ENCODE measurements at regions not wholly inside any gene's neighbourhood (a gene's known extent, or its start where the extent isn't known, plus 50 kb on each side); places are given as distances from the start of the nearest gene placed in this dataset.
"Not testable (repeated sequence)": the region's sequence is repeated elsewhere in the genome, so short reads cannot be mapped to it uniquely, and the experiment has no call there.

DNA sequence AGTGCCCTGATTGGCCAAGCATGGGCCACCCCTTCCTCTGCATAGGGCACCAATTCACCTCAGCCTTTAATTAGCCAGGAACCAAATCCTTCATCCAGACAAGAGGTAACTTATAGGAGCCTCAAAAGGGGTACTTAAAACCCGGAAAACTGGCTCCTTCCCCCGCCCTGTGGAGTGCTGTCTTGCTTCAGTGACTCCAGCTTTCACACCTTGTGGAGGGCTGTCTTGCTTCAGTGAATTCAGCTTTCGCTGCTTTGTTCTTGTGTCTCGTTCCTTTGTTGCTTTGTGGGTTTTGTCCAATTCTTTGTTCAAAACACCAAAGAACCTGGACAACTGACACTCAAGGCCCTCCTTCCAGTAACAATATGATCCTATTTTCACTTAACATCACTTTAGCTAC, 82.2 kb upstream of the FRG1 start:
- no peak for ATAC-seq
- no peak for TF ChIP-seq POLR2A (IDR thresholded peaks at IDR 0.05)
- no peak for TF ChIP-seq POLR2AphosphoS5 (IDR thresholded peaks at IDR 0.05)
- TF ChIP-seq, protein P1, sequence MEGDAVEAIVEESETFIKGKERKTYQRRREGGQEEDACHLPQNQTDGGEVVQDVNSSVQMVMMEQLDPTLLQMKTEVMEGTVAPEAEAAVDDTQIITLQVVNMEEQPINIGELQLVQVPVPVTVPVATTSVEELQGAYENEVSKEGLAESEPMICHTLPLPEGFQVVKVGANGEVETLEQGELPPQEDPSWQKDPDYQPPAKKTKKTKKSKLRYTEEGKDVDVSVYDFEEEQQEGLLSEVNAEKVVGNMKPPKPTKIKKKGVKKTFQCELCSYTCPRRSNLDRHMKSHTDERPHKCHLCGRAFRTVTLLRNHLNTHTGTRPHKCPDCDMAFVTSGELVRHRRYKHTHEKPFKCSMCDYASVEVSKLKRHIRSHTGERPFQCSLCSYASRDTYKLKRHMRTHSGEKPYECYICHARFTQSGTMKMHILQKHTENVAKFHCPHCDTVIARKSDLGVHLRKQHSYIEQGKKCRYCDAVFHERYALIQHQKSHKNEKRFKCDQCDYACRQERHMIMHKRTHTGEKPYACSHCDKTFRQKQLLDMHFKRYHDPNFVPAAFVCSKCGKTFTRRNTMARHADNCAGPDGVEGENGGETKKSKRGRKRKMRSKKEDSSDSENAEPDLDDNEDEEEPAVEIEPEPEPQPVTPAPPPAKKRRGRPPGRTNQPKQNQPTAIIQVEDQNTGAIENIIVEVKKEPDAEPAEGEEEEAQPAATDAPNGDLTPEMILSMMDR (IDR thresholded peaks at IDR 0.05) = no peak
- TF ChIP-seq EP300 (IDR thresholded peaks at IDR 0.05) = no peak
- Histone ChIP-seq H3K27ac (no peak overlapping the region), H3K4me1 (no peaks in the 10 kb centered on the region), H3K27me3 (no peaks in the 10 kb centered on the region), H3K9me3 (peaks cover 0 to 6% (median 0%) of the 10 kb centered on the region in 3 donors), H3K4me3 (no peak overlapping the region), H3K36me3 (peaks cover 0 to 12% of the 10 kb centered on the region in 2 donors)
- 67 to 83% methylated on average over 3 to 4 of the region's 4 CpGs for WGBS, 2 donors (ENCODE audit: low coverage in 1 of 2)

DNA sequence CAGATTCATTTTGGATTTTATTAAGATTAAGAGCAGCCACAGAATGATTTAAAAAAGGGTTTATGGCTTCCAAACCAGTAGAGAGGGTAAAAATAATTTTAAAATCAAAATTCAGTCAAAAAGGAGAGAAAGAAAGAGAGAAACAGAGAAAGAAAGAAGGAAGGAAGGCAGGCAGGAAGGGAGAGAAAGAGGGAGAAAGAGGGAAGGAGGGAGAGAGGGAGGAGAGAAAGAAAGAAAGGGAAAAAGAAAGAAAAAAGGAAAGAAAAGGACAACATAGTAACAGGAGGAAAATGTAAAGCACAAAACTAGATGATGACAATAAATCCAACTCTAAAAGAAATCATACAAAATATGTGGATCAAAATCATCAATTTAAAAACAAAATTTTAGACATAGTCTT, 79.6 kb upstream of the FRG1 start:
- Histone ChIP-seq H3K4me1 (no peaks in the 10 kb centered on the region), H3K27ac (no peak overlapping the region), H3K27me3 (no peaks in the 10 kb centered on the region), H3K36me3 (no peaks in the 10 kb centered on the region), H3K9me3 (no peaks in the 10 kb centered on the region), H3K4me3 (no peak overlapping the region)
- TF ChIP-seq POLR2AphosphoS5 (IDR thresholded peaks at IDR 0.05) (no peak), POLR2A (IDR thresholded peaks at IDR 0.05) (no peak), EP300 (IDR thresholded peaks at IDR 0.05) (no peak)
- TF ChIP-seq, protein P1 (IDR thresholded peaks at IDR 0.05) = no peak
- no peak for ATAC-seq

DNA sequence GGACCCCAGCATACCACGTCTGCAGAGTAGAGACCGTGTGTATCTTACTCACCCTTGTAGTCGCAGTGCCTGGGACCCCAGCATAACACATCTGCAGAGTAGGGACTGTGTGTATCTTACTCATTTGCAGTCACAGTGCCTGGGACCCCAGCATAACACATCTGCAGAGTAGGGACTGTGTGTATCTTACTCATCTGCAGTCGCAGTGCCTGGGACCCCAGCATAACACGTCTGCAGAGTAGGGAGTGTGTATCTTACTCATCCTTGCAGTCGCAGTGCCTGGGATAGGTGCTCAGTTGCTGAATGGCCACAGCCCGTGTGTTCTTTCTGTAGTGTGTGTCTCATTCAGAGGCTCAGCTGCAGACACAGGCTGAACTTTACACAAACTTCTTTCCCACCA, 71.4 kb upstream of the FRG1 start:
- Histone ChIP-seq H3K4me3 (no peak overlapping the region), H3K9me3 (no peaks in the 10 kb centered on the region), H3K27ac (no peak overlapping the region), H3K4me1 (no peaks in the 10 kb centered on the region), H3K36me3 (no peaks in the 10 kb centered on the region), H3K27me3 (no peaks in the 10 kb centered on the region)
- TF ChIP-seq EP300 (IDR thresholded peaks at IDR 0.05) (no peak), POLR2A (IDR thresholded peaks at IDR 0.05) (no peak), POLR2AphosphoS5 (IDR thresholded peaks at IDR 0.05) (no peak)
- TF ChIP-seq, protein P1 (IDR thresholded peaks at IDR 0.05) = no peak
- 57 to 79% methylated on average over 3 to 6 of the region's 7 CpGs for WGBS, 2 donors (ENCODE audit: low coverage in 1 of 2)
- no peak for ATAC-seq

DNA sequence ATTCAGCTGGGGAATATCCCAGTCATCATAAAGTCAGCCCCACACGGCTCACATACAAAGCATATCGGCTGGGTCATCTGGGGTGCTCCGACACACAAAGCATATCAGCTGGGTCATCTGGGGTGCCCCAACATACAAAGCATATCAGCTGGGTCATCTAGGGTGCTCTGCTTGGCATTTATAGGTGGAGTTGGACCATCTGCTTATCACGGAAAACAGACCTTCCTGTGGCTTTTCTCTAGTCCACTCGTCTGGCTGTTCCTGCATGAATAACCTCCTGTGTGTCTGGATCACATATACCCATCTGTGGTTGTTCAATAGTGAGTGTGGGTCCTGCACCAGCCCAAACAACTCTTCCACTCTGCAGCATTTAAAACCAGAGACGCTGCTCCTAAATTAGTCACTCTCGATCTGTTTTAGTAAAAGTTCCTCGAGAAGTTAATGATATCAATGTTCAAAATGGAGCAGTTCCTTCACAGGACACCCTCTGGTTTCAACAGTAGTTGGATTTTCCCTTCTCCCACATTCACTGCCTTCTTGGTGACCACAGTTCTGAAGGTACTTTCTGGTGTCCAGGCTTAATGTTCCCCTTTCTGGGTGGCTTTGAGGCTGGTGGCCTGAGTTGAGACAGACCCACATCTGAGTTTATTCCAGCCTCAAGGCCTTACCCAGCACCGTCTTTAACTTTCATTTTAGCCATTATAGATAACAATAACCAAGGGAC, 70.0 kb upstream of the FRG1 start:
- H3K36me3 ChIP-seq = no peaks in the 10 kb centered on the region
- no peak for ATAC-seq
- WGBS, 2 donors (ENCODE audit: low coverage in 1 of 2) = 63 to 80% methylated on average over 6 to 7 of the region's 9 CpGs

DNA sequence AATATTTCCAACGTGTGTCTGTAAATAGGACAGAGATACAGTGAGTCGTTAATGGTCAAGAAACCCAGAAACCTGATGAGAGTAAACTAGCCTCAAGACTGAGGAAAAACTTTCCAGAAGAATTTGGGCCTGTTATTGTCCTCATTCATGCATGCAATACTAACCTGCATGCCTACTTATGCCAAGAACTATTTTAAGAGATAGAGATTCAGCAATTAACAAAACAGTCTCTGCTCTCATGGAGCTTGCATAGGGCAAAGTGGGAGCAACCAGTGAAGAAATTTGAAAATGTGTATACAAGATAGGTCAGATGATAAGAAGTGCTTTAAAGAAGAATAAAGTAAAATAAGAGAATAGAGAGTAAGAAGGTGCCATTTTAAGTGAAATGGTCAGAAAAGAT, 66.1 kb upstream of the FRG1 start:
- Histone ChIP-seq H3K36me3 (no peaks in the 10 kb centered on the region), H3K4me3 (no peak overlapping the region), H3K4me1 (no peaks in the 10 kb centered on the region), H3K9me3 (no peaks in the 10 kb centered on the region), H3K27me3 (no peaks in the 10 kb centered on the region), H3K27ac (no peak overlapping the region)
- WGBS, 2 donors (ENCODE audit: low coverage in 1 of 2) = 60 to 83% methylated on average over 2 of the region's 2 CpGs
- ATAC-seq = no peak
- TF ChIP-seq POLR2AphosphoS5 (IDR thresholded peaks at IDR 0.05) (no peak), POLR2A (IDR thresholded peaks at IDR 0.05) (no peak), EP300 (IDR thresholded peaks at IDR 0.05) (no peak)
- TF ChIP-seq, protein P1 (IDR thresholded peaks at IDR 0.05) = no peak

More for the DNA sequence above, 70.0 kb upstream of the FRG1 start:
- Histone ChIP-seq H3K27ac (no peak overlapping the region), H3K4me3 (no peak overlapping the region), H3K9me3 (no peaks in the 10 kb centered on the region), H3K4me1 (no peaks in the 10 kb centered on the region), H3K27me3 (no peaks in the 10 kb centered on the region)
- TF ChIP-seq POLR2A (IDR thresholded peaks at IDR 0.05) = no peak
- no peak for TF ChIP-seq EP300 (IDR thresholded peaks at IDR 0.05)
- TF ChIP-seq, protein P1 (IDR thresholded peaks at IDR 0.05) = no peak
- no peak for TF ChIP-seq POLR2AphosphoS5 (IDR thresholded peaks at IDR 0.05)

DNA sequence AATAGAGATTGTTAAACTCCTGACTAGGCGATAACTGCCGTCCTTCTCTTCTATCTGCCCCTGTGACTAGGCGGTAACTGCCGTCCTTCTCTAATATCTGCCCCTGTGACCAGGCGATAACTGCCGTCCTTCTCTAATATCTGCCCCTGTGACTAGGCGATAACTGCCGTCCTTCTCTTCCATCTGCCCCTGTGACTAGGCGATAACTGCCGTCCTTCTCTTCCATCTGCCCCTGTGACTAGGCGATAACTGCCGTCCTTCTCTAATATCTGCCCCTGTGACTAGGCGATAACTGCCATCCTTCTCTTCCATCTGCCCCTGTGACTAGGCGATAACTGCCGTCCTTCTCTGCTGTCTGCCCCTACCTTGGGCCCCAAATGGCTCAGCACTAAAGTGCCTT, 59.5 kb upstream of the FRG1 start:
- not testable (repeated sequence) for H3K36me3 ChIP-seq, H3K4me3 ChIP-seq
- 88 to 94% methylated on average over 15 of the region's 15 CpGs for WGBS, 2 donors (ENCODE audit: low coverage in 1 of 2)

DNA sequence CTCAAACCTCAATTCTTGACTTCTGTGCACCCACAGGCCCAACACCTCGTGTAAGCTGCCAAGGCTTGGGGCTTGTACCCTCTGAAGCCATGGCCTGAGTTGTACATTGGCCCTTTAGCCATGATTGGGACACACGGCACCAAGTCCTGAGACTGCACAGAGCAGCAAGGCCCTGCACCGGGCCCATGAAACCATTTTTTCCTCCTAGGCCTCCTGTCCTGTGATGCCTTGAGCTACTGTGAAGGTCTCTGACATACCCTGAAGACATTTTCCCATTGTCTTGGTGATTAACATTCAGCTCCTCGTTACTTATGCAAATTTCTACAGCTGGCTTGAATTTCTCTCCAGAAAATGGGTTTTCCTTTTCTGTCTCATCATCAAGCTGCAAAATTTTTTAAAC, 52.3 kb upstream of the FRG1 start:
- H3K27ac ChIP-seq, H3K4me1 ChIP-seq, H3K27me3 ChIP-seq, H3K36me3 ChIP-seq, ATAC-seq, H3K9me3 ChIP-seq, H3K4me3 ChIP-seq: not testable (repeated sequence)
- WGBS, 2 donors (ENCODE audit: low coverage in 1 of 2) = 84 to 88% methylated on average over 2 to 3 of the region's 4 CpGs

More for the DNA sequence above, 59.5 kb upstream of the FRG1 start:
- ATAC-seq, H3K27me3 ChIP-seq, H3K27ac ChIP-seq, H3K4me1 ChIP-seq, H3K9me3 ChIP-seq: not testable (repeated sequence)

Measured in gastroesophageal sphincter (tissue), 4 donors.